GM19455 (cell line): ENCODE measurements at regions not wholly inside any gene's neighbourhood (a gene's known extent, or its start where the extent isn't known, plus 50 kb on each side); places are given as distances from the start of the nearest gene placed in this dataset.
"Not testable (repeated sequence)": the region's sequence is repeated elsewhere in the genome, so short reads cannot be mapped to it uniquely, and the experiment has no call there.

Source experiments
- ATAC-seq: cut with Tn5 transposase; IDR thresholded peaks from one replicate; pipeline ENCODE4 v1.9.1; 2021; ENCODE audit not compliant: unreplicated experiment

GRCh38 chr3:20563985-20564384 is 378.0 kb upstream of the SGO1 start:
- ATAC-seq: no peak

- no peak for ATAC-seq
Observed at GRCh38 chr3:20563251-20563650, 377.2 kb upstream of the SGO1 start.

GRCh38 chr3:20561166-20561565 is 375.2 kb upstream of the SGO1 start:
- no peak for ATAC-seq

GRCh38 chr3:20560446-20560845 is 374.4 kb upstream of the SGO1 start:
- ATAC-seq: not testable (repeated sequence)

GRCh38 chr3:20558161-20558560 is 372.2 kb upstream of the SGO1 start:
- no peak for ATAC-seq

GRCh38 chr3:20556661-20557060 is 370.7 kb upstream of the SGO1 start:
- no peak for ATAC-seq

GRCh38 chr3:20552605-20553275 is 366.7 kb upstream of the SGO1 start:
- no peak for ATAC-seq

GRCh38 chr3:20547361-20548269 is 361.6 kb upstream of the SGO1 start:
- not testable (repeated sequence) for ATAC-seq

GRCh38 chr3:20546636-20547035 is 360.6 kb upstream of the SGO1 start:
- no peak for ATAC-seq

- no peak for ATAC-seq
Observed at GRCh38 chr3:20543535-20544226, 357.7 kb upstream of the SGO1 start.

- ATAC-seq: no peak
Observed at GRCh38 chr3:20540066-20540465, 354.1 kb upstream of the SGO1 start.

- ATAC-seq: no peak
Observed at GRCh38 chr3:20539666-20540065, 353.7 kb upstream of the SGO1 start.

GRCh38 chr3:20537234-20537633 is 351.2 kb upstream of the SGO1 start:
- ATAC-seq: no peak

GRCh38 chr3:20529911-20530310 is 343.9 kb upstream of the SGO1 start:
- no peak for ATAC-seq

GRCh38 chr3:20528180-20528770 is 342.3 kb upstream of the SGO1 start:
- ATAC-seq: no peak

- ATAC-seq: no peak
Observed at GRCh38 chr3:20527368-20527767, 341.4 kb upstream of the SGO1 start.

GRCh38 chr3:20524328-20524727 is 338.3 kb upstream of the SGO1 start:
- ATAC-seq: no peak

- ATAC-seq: no peak
Observed at GRCh38 chr3:20523293-20523692, 337.3 kb upstream of the SGO1 start.

- ATAC-seq: not testable (repeated sequence)
Observed at GRCh38 chr3:20517316-20517715, 331.3 kb upstream of the SGO1 start.

- no peak for ATAC-seq
Observed at GRCh38 chr3:20516311-20516710, 330.3 kb upstream of the SGO1 start.

GRCh38 chr3:20515834-20516233 is 329.8 kb upstream of the SGO1 start:
- ATAC-seq: no peak
